ENCODE measurements at regions not wholly inside any gene's neighbourhood (a gene's known extent, or its start where the extent isn't known, plus 50 kb on each side); places are given as distances from the start of the nearest gene placed in this dataset.

- no peak for DNase-seq (ENCODE audit: low read depth, low spot score)
- no peak overlapping the region for H3K9ac ChIP-seq (ENCODE audit: control insufficient read depth, extremely low read depth, insufficient read depth, low read length)
Observed at GRCh38 chr5:162324328-162324727, 256.8 kb downstream of the GABRG2 start.

GRCh38 chr5:162325143-162325727 lies 257.7 kb downstream of the GABRG2 start:
- no peak for TF ChIP-seq EZH2 (IDR thresholded peaks at IDR 0.05; ENCODE audit: low read length)
- TF ChIP-seq, protein P1, sequence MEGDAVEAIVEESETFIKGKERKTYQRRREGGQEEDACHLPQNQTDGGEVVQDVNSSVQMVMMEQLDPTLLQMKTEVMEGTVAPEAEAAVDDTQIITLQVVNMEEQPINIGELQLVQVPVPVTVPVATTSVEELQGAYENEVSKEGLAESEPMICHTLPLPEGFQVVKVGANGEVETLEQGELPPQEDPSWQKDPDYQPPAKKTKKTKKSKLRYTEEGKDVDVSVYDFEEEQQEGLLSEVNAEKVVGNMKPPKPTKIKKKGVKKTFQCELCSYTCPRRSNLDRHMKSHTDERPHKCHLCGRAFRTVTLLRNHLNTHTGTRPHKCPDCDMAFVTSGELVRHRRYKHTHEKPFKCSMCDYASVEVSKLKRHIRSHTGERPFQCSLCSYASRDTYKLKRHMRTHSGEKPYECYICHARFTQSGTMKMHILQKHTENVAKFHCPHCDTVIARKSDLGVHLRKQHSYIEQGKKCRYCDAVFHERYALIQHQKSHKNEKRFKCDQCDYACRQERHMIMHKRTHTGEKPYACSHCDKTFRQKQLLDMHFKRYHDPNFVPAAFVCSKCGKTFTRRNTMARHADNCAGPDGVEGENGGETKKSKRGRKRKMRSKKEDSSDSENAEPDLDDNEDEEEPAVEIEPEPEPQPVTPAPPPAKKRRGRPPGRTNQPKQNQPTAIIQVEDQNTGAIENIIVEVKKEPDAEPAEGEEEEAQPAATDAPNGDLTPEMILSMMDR (optimal IDR thresholded peaks at IDR 0.05 in 1 of 3, IDR thresholded peaks at IDR 0.05 in 1 of 3, conservative IDR thresholded peaks at IDR 0.05 in 1 of 3; ENCODE audit: extremely low read depth in 1 of 3, insufficient read depth in 2 of 3, low read length in 3 of 3) = no peak
- Histone ChIP-seq H3K4me3 (ENCODE audit: control insufficient read depth in 2 of 3, extremely low read depth in 1 of 3, insufficient read depth in 2 of 3, low read depth in 1 of 3, low read length in 3 of 3) (no peak overlapping the region), H3K4me2 (ENCODE audit: control insufficient read depth, extremely low read depth, insufficient read depth, low read depth, low read length) (no peak overlapping the region), H3K27me3 (ENCODE audit: control insufficient read depth, extremely low read depth, insufficient read depth, low read length) (no peaks in the 10 kb centered on the region), H3K36me3 (ENCODE audit: control insufficient read depth in 2 of 2, extremely low read depth in 1 of 2, insufficient read depth in 2 of 2, low read length in 2 of 2) (no peaks in the 10 kb centered on the region), H3K9ac (ENCODE audit: control insufficient read depth, extremely low read depth, insufficient read depth, low read length) (no peak overlapping the region), H4K20me1 (ENCODE audit: control insufficient read depth, extremely low read depth, insufficient read depth, low read length) (no peaks in the 10 kb centered on the region), H3K79me2 (ENCODE audit: control insufficient read depth, insufficient read depth, low read length) (no peaks in the 10 kb centered on the region), H3K27ac (ENCODE audit: control insufficient read depth, insufficient read depth, low read length) (no peak overlapping the region), H2AFZ (ENCODE audit: control insufficient read depth, low read length) (no peak overlapping the region), H3K9me1 (ENCODE audit: control insufficient read depth, extremely low read depth, insufficient read depth, low read length) (no peaks in the 10 kb centered on the region), H3K4me1 (ENCODE audit: control insufficient read depth, extremely low read depth, insufficient read depth, low read length) (no peaks in the 10 kb centered on the region), H3K9me3 (ENCODE audit: control insufficient read depth, low read depth, low read length) (no peaks in the 10 kb centered on the region)
- dilution Hi-C loops (cut with MboI; ENCODE audit: extremely low pct_ligation_motif_present, low sequenced_read_pairs) = no loop called here
- FAIRE-seq (no peak), DNase-seq (ENCODE audit: low read depth, low spot score) (no peak)

More at GRCh38 chr5:162324328-162324727, 256.8 kb downstream of the GABRG2 start:
- Histone ChIP-seq H3K27ac (ENCODE audit: control insufficient read depth, insufficient read depth, low read length) (no peak overlapping the region), H3K9me3 (ENCODE audit: control insufficient read depth, low read depth, low read length) (no peaks in the 10 kb centered on the region), H3K4me2 (ENCODE audit: control insufficient read depth, extremely low read depth, insufficient read depth, low read depth, low read length) (no peak overlapping the region), H3K27me3 (ENCODE audit: control insufficient read depth, extremely low read depth, insufficient read depth, low read length) (no peaks in the 10 kb centered on the region), H3K79me2 (ENCODE audit: control insufficient read depth, insufficient read depth, low read length) (no peaks in the 10 kb centered on the region), H4K20me1 (ENCODE audit: control insufficient read depth, extremely low read depth, insufficient read depth, low read length) (no peaks in the 10 kb centered on the region), H3K4me1 (ENCODE audit: control insufficient read depth, extremely low read depth, insufficient read depth, low read length) (no peaks in the 10 kb centered on the region), H2AFZ (ENCODE audit: control insufficient read depth, low read length) (no peak overlapping the region), H3K36me3 (ENCODE audit: control insufficient read depth in 2 of 2, extremely low read depth in 1 of 2, insufficient read depth in 2 of 2, low read length in 2 of 2) (no peaks in the 10 kb centered on the region), H3K9me1 (ENCODE audit: control insufficient read depth, extremely low read depth, insufficient read depth, low read length) (no peaks in the 10 kb centered on the region), H3K4me3 (ENCODE audit: control insufficient read depth in 2 of 3, extremely low read depth in 1 of 3, insufficient read depth in 2 of 3, low read depth in 1 of 3, low read length in 3 of 3) (no peak overlapping the region)
- no peak for TF ChIP-seq EZH2 (IDR thresholded peaks at IDR 0.05; ENCODE audit: low read length)
- TF ChIP-seq, protein P1 (optimal IDR thresholded peaks at IDR 0.05 in 1 of 3, IDR thresholded peaks at IDR 0.05 in 1 of 3, conservative IDR thresholded peaks at IDR 0.05 in 1 of 3; ENCODE audit: extremely low read depth in 1 of 3, insufficient read depth in 2 of 3, low read length in 3 of 3) = no peak
- no peak for FAIRE-seq
- dilution Hi-C loops (cut with MboI; ENCODE audit: extremely low pct_ligation_motif_present, low sequenced_read_pairs) = no loop called here

Measured in keratinocyte (primary cell).